IMR-90 (cell line): ENCODE measurements at regions not wholly inside any gene's neighbourhood (a gene's known extent, or its start where the extent isn't known, plus 50 kb on each side); places are given as distances from the start of the nearest gene placed in this dataset.

Experiments used
- ATAC-seq: fragments of 200-7000 bp; cut with Tn5 transposase; 2 replicates; pipeline ENCODE4 v1.9.1; 2020; ENCODE audit warnings: low read depth, mild to moderate bottlenecking, moderate library complexity
- BruUV-seq: library from RNA; stranded (reverse); fragments of 400-500 nt; replicated peaks from 2 replicates; lab custom pipeline; 2021; lab: Mats Ljungman, UMichigan
- CTCF ChIA-PET: fragments of 300-600 bp; formaldehyde crosslinking; extraction: SDS; loops from one replicate; lab custom pipeline; 2021; ENCODE audit warnings: antibody characterized with exemption; lab: Yijun Ruan, JAX
- POLR2A ChIA-PET: fragments of 300-600 bp; sonication (Branson Sonifier 250); formaldehyde crosslinking; loops from one replicate; lab custom pipeline; 2022; ENCODE audit warnings: antibody characterized with exemption; ENCODE audit not compliant: unreplicated experiment; lab: Charles Lee
- DNase-seq: peaks from one replicate; pipeline ENCODE4 v3.0.0; 2013
- H2AFZ ChIP-seq: replicated peaks from 2 replicates; pipeline ENCODE3; 2013; ENCODE audit warnings: low read length, mild to moderate bottlenecking; ENCODE audit not compliant: poor library complexity
- H2AK5ac ChIP-seq: 2 replicates; pipeline ENCODE4 v1.6.1; 2013; ENCODE audit warnings: low read depth, low read length, inconsistent platforms
- H2AK9ac ChIP-seq: replicated peaks from 2 replicates; pipeline ENCODE3; 2013; ENCODE audit warnings: mild to moderate bottlenecking, low read depth, low read length, moderate library complexity; ENCODE audit not compliant: poor library complexity
- H2BK120ac ChIP-seq: 2 replicates; pipeline ENCODE4 v1.6.1; 2013; ENCODE audit warnings: low read depth, low read length, inconsistent platforms
- H2BK15ac ChIP-seq: 3 replicates; pipeline ENCODE4 v1.6.1; 2013; ENCODE audit warnings: low read depth, low read length, inconsistent platforms
- H2BK20ac ChIP-seq: 2 replicates; pipeline ENCODE4 v1.6.1; 2013; ENCODE audit warnings: low read depth, mild to moderate bottlenecking, inconsistent platforms, low read length, moderate library complexity
- H2BK5ac ChIP-seq: 2 replicates; pipeline ENCODE4 v1.6.1; 2013; ENCODE audit warnings: mild to moderate bottlenecking, low read depth, low read length, inconsistent platforms; ENCODE audit not compliant: poor library complexity, severe bottlenecking
- H3K14ac ChIP-seq: replicated peaks from 2 replicates; pipeline ENCODE4 v1.6.1; 2013; ENCODE audit warnings: low read depth, low read length, inconsistent platforms
- H3K18ac ChIP-seq: 2 replicates; pipeline ENCODE4 v1.6.1; 2013; ENCODE audit warnings: low read depth, low read length, control low read depth
- H3K23ac ChIP-seq: 2 replicates; pipeline ENCODE4 v1.6.1; 2013; ENCODE audit warnings: low read depth, low read length, inconsistent platforms
- H3K27ac ChIP-seq: 2 replicates; pipeline ENCODE4 v1.5.1; 2013; ENCODE audit warnings: mild to moderate bottlenecking, control low read depth, low read length; ENCODE audit not compliant: insufficient read depth
- H3K27me3 ChIP-seq: 2 replicates; pipeline ENCODE4 v1.6.1; 2013; ENCODE audit warnings: low read length; ENCODE audit not compliant: control insufficient read depth, insufficient read depth
- H3K36me3 ChIP-seq: 2 replicates; pipeline ENCODE4 v1.6.1; 2013; ENCODE audit warnings: low read length, mixed read lengths; ENCODE audit not compliant: control insufficient read depth, insufficient read depth
- H3K4ac ChIP-seq: 2 replicates; pipeline ENCODE4 v1.6.1; 2013; ENCODE audit warnings: low read depth, low read length, inconsistent platforms
- H3K4me1 ChIP-seq: 2 replicates; pipeline ENCODE4 v1.6.1; 2013; ENCODE audit warnings: low read length, mixed read lengths; ENCODE audit not compliant: control insufficient read depth, insufficient read depth
- H3K4me2 ChIP-seq: 2 replicates; pipeline ENCODE4 v1.6.1; 2013; ENCODE audit warnings: low read depth, mild to moderate bottlenecking, control low read depth, low read length, moderate library complexity
- H3K4me3 ChIP-seq: 2 replicates; pipeline ENCODE4 v1.5.1; 2013; ENCODE audit warnings: low read depth, mild to moderate bottlenecking, control low read depth, low read length, moderate library complexity; ENCODE audit not compliant: insufficient read depth
- H3K56ac ChIP-seq: 2 replicates; pipeline ENCODE4 v1.6.1; 2013; ENCODE audit warnings: low read length, inconsistent platforms; ENCODE audit not compliant: insufficient read depth; ENCODE audit errors: extremely low read depth
- H3K79me1 ChIP-seq, 2 experiments: 2 replicates each; pipeline ENCODE4 v1.6.1; 2013; ENCODE audit warnings: low read length in 2 of 2, inconsistent platforms in 1 of 2, low read depth in 1 of 2
- H3K9ac ChIP-seq: 2 replicates; pipeline ENCODE4 v1.6.1; 2013; ENCODE audit warnings: low read depth, low read length, control low read depth
- H3K9me1 ChIP-seq: 2 replicates; pipeline ENCODE4 v1.6.1; 2013; ENCODE audit warnings: low read length, inconsistent platforms; ENCODE audit not compliant: insufficient read depth
- H3K9me3 ChIP-seq: 2 replicates; pipeline ENCODE4 v1.6.1; 2013; ENCODE audit warnings: low read length; ENCODE audit not compliant: control insufficient read depth, insufficient read depth
- H4K20me1 ChIP-seq: 2 replicates; pipeline ENCODE4 v1.6.1; 2013; ENCODE audit warnings: low read length, inconsistent platforms; ENCODE audit not compliant: insufficient read depth
- H4K5ac ChIP-seq: 2 replicates; pipeline ENCODE4 v1.6.1; 2013; ENCODE audit warnings: mild to moderate bottlenecking, low read depth, low read length, control low read depth
- H4K8ac ChIP-seq, 2 experiments: 2 replicates each; pipeline ENCODE4 v1.6.1; 2013; ENCODE audit warnings: low read depth in 2 of 2, low read length in 2 of 2, control low read depth in 1 of 2, inconsistent platforms in 1 of 2
- H4K91ac ChIP-seq: 2 replicates; pipeline ENCODE4 v1.6.1; 2013; ENCODE audit warnings: low read depth, low read length, inconsistent platforms; ENCODE audit not compliant: insufficient read depth
- CTCF ChIP-seq: conservative IDR thresholded peaks from 2 replicates; pipeline ENCODE4 v1.5.1; 2012; ENCODE audit warnings: mild to moderate bottlenecking, low read depth, low read length, improper control_type of control experiment
- ELK1 ChIP-seq: fragments of 150-350 bp; IDR thresholded peaks from 2 replicates; pipeline ENCODE4 v1.6.1; 2016; ENCODE audit warnings: low read depth, mild to moderate bottlenecking, low read length, moderate library complexity, borderline replicate concordance
- WGBS, 2 experiments: methylation state at CpG; one replicate each; pipeline versions ENCODE4 v1.1.5 to v1.1.7; 2013; ENCODE audit warnings: missing lambda C conversion rate in 2 of 2; ENCODE audit not compliant: insufficient read length in 1 of 2; ENCODE audit errors: extremely low coverage in 2 of 2; 5-methylcytosine and 5-hydroxymethylcytosine counted together
- dilution Hi-C: fragments of 300-500 bp; cut with HindIII; formaldehyde crosslinking; loops from one replicate; pipeline ENCODE4 v1.14.3; 2018; ENCODE audit warnings: low sequenced_read_pairs; ENCODE audit not compliant: unreplicated experiment
- in situ Hi-C: fragments of 300-500 bp; cut with MboI; formaldehyde crosslinking; loops from 3 replicates; pipeline ENCODE4 v1.14.3; 2019; ENCODE audit warnings: low sequenced_read_pairs, inconsistent platforms, mixed read lengths
- intact Hi-C: fragments of 100-400 bp; cut with micrococcal nuclease; formaldehyde crosslinking; loops from 2 replicates; pipeline ENCODE4 v1.10.0; 2022

GRCh38 chr10:52874581-52874980, 102.0 kb upstream of the MBL2 start:
- CTCF ChIA-PET, result no interaction called here

More at GRCh38 chr10:52874581-52874980, 102.0 kb upstream of the MBL2 start:
- Histone ChIP-seq H3K4me2 (no peak overlapping the region), H3K4me3 (no peak overlapping the region), H2AFZ (no peak overlapping the region), H3K4me1 (no peaks in the 10 kb centered on the region), H3K9ac (no peak overlapping the region), H4K91ac (no peak overlapping the region), H4K20me1 (no peaks in the 10 kb centered on the region), H2BK15ac (no peak overlapping the region), H3K4ac (no peak overlapping the region), H3K36me3 (no peaks in the 10 kb centered on the region), H3K56ac (no peak overlapping the region), H3K9me1 (no peaks in the 10 kb centered on the region), H2BK5ac (no peak overlapping the region), H4K8ac (no peak overlapping the region), H3K14ac (no peak overlapping the region), H2BK120ac (no peak overlapping the region), H2AK5ac (no peak overlapping the region), H3K23ac (no peak overlapping the region), H3K27ac (no peak overlapping the region), H3K79me1 (no peaks in the 10 kb centered on the region), H3K18ac (no peak overlapping the region), H4K5ac (no peak overlapping the region), H3K9me3 (no peaks in the 10 kb centered on the region), H3K27me3 (peaks cover 2% of the 10 kb centered on the region; the same call in 1 of the 2 replicates), H2AK9ac (no peak overlapping the region), H2BK20ac (no peak overlapping the region)
- DNase-seq (no peak), ATAC-seq (no peak)
- TF ChIP-seq CTCF, result no peak
- no peak for TF ChIP-seq ELK1
- dilution Hi-C loops (no loop called here), in situ Hi-C loops (no loop called here), intact Hi-C loops (no loop called here)
- POLR2A ChIA-PET, result no interaction called here
- WGBS, 2 experiments, result 57% methylated on average over 2 of the region's 4 CpGs; no CpG with 5 or more reads in 1 of the 2 experiments
- BruUV-seq, result no TSS peak
